OCI-LY7 (cell line): ENCODE measurements at regions not wholly inside any gene's neighbourhood (a gene's known extent, or its start where the extent isn't known, plus 50 kb on each side); places are given as distances from the start of the nearest gene placed in this dataset.

Experiments
- CTCF ChIP-seq: fragments of 200-600 bp; sonication (generic); conservative IDR thresholded peaks from 2 replicates; pipeline ENCODE4 v1.5.1; 2014; ENCODE audit warnings: mild to moderate bottlenecking, antibody characterized with exemption, low read length, moderate library complexity, mixed read lengths
- EZH2phosphoT487 ChIP-seq: fragments of 200-600 bp; sonication (generic); IDR thresholded peaks from 2 replicates; pipeline ENCODE4 v1.6.1; 2018; ENCODE audit warnings: low read depth, borderline replicate concordance, mild to moderate bottlenecking, mixed run types, antibody characterized with exemption, low read length, moderate library complexity, mixed read lengths

- TF ChIP-seq CTCF = no peak
- TF ChIP-seq EZH2phosphoT487 = no peak
These were observed 182.7 kb downstream of the TAF11L14 start for GRCh38 chr5:17816944-17817343.
